Astrocyte of the spinal cord (primary cell): ENCODE measurements at regions not wholly inside any gene's neighbourhood (a gene's known extent, or its start where the extent isn't known, plus 50 kb on each side); places are given as distances from the start of the nearest gene placed in this dataset.

Experiments used
- DNase-seq: peaks from one replicate; pipeline ENCODE4 v3.0.0; 2011; ENCODE audit warnings: low read depth, low spot score
- H3K4me3 ChIP-seq: 2 replicates; pipeline ENCODE4 v1.5.1; 2011; ENCODE audit warnings: low read depth, mild to moderate bottlenecking, low read length, moderate library complexity
- CTCF ChIP-seq: IDR thresholded peaks from 2 replicates; pipeline ENCODE4 v1.5.1; 2012; ENCODE audit warnings: low read depth, mild to moderate bottlenecking, low read length, inconsistent platforms
- in situ Hi-C: cut with HindIII; loops from 2 replicates; pipeline ENCODE4 v1.10.0; 2017; ENCODE audit warnings: low sequenced_read_pairs

DNA sequence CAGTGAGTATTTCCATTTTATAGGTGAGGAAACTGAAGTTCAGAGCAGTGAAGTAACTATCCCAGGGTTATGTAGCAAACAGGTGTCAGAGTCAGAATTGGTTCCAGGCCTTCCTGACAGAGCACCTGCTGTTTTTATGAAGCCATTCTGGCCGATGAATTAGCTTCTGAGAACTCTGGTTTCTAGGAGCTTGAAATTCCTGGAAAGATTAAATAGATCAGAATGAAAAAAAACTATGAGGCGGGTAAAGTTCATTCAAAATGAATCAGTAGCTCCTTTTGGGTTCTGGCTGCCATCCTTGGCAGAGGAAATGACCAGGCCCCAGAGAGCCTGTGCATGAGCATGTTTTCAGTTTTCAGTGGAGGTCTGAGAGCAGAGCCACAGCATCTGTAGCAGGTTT is 59.3 kb upstream of the CFAP161 start:
- DNase-seq, result no peak
- in situ Hi-C loops, result no loop called here
- H3K4me3 ChIP-seq, result no peak overlapping the region
- TF ChIP-seq CTCF, result no peak

DNA sequence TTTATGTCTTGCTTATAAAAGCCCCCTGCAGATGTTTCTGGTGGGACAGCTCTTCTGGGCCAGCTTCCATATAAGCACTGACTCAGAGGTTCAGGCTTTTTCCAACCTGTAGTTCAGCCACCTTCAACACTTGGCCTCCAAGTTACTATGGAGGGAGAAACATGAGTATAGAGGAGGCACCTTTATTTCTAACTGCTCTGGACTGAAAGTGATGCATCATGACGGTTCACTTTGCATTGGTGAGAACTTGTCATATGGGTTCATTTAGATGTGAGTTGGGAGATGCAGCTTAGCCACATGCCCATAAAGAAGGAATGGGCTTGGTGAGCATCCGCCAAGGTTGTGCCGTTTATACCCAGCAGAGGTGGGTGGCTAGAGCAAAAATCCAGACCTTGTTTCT is 58.8 kb upstream of the CFAP161 start:
- no peak for DNase-seq
- in situ Hi-C loops, result no loop called here
- no peak overlapping the region for H3K4me3 ChIP-seq
- TF ChIP-seq CTCF, result no peak

DNA sequence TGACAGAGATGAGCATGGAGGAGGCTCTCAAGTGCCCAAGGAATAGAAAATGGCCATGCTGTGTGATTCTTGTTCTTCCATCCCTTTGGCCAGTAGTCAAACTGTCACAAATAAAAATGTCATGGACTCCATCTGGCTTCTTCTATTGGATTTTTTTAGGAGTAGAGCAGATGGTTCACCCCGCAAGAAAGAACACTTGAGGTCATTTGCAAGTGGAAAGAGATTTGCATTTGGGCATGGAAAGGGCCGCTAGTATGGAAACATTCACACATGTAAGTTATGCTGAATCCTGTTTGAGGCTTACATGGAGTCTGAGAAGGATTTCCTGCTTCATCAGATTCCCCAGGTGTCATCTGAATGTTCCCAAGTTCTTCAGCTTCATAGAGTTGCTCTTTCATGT is 53.1 kb upstream of the CFAP161 start:
- in situ Hi-C loops, result no loop called here
- no peak for TF ChIP-seq CTCF
- H3K4me3 ChIP-seq, result no peak overlapping the region
- no peak for DNase-seq

- TF ChIP-seq CTCF, result no peak
- in situ Hi-C loops, result no loop called here
- no peak overlapping the region for H3K4me3 ChIP-seq
- DNase-seq, result no peak
Measured at GRCh38 chr15:81083201-81083600, 50.9 kb upstream of the CFAP161 start.
